ENCODE measurements at regions not wholly inside any gene's neighbourhood (a gene's known extent, or its start where the extent isn't known, plus 50 kb on each side); places are given as distances from the start of the nearest gene placed in this dataset.

GRCh38 chr9:16032799-16033198 is 480.0 kb downstream of the CCDC171 start:
- no peak for TF ChIP-seq CTCF (IDR thresholded peaks at IDR 0.05)
- TF ChIP-seq POLR2A (IDR thresholded peaks at IDR 0.05) = no peak

All from esophagus squamous epithelium (tissue), 4 donors.